ENCODE measurements at regions not wholly inside any gene's neighbourhood (a gene's known extent, or its start where the extent isn't known, plus 50 kb on each side); places are given as distances from the start of the nearest gene placed in this dataset.

GRCh38 chr12:25653487-25654175 lies 100.5 kb upstream of the LMNTD1 start:
- Histone ChIP-seq H3K4me3 (ENCODE audit: low read depth, low read length) (peak overlapping the region; percentile 7; the same call in 1 of the 2 replicates), H3K27me3 (no peaks in the 10 kb centered on the region), H3K4me1 (peaks cover 21% of the 10 kb centered on the region), H3K9me3 (no peaks in the 10 kb centered on the region), H3K36me3 (no peaks in the 10 kb centered on the region)
- DNase-seq = peak; percentile 90
- TF ChIP-seq, protein P1, sequence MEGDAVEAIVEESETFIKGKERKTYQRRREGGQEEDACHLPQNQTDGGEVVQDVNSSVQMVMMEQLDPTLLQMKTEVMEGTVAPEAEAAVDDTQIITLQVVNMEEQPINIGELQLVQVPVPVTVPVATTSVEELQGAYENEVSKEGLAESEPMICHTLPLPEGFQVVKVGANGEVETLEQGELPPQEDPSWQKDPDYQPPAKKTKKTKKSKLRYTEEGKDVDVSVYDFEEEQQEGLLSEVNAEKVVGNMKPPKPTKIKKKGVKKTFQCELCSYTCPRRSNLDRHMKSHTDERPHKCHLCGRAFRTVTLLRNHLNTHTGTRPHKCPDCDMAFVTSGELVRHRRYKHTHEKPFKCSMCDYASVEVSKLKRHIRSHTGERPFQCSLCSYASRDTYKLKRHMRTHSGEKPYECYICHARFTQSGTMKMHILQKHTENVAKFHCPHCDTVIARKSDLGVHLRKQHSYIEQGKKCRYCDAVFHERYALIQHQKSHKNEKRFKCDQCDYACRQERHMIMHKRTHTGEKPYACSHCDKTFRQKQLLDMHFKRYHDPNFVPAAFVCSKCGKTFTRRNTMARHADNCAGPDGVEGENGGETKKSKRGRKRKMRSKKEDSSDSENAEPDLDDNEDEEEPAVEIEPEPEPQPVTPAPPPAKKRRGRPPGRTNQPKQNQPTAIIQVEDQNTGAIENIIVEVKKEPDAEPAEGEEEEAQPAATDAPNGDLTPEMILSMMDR (IDR thresholded peaks at IDR 0.05; ENCODE audit: low read depth, low read length) = no peak

DNA sequence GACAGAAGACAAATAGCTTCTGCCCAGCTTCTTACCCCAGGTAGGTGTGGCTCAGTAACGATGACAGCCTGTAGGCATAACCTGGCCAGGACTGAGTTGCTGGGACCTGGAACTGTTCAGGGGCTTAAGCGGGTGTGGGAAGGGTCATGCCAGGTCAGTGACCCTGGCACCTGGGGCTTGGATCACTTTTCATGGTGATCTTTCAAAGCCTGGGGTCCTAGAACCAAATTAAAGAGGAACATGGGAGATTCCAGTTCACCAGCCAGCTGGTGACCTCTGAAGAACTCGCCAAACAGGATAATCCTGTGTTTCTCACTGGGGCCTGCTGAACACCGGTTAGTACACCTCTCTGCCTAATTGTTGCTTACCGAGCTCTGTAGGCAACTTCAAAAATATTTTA lies 102.6 kb upstream of the LMNTD1 start:
- H3K27me3 ChIP-seq = no peaks in the 10 kb centered on the region
- no peak overlapping the region for H3K4me3 ChIP-seq (ENCODE audit: low read depth, low read length)
- TF ChIP-seq, protein P1 (IDR thresholded peaks at IDR 0.05; ENCODE audit: low read depth, low read length) = no peak
- no peak for DNase-seq
- peaks cover 21% of the 10 kb centered on the region for H3K4me1 ChIP-seq
- no peaks in the 10 kb centered on the region for H3K36me3 ChIP-seq
- H3K9me3 ChIP-seq = no peaks in the 10 kb centered on the region

DNA sequence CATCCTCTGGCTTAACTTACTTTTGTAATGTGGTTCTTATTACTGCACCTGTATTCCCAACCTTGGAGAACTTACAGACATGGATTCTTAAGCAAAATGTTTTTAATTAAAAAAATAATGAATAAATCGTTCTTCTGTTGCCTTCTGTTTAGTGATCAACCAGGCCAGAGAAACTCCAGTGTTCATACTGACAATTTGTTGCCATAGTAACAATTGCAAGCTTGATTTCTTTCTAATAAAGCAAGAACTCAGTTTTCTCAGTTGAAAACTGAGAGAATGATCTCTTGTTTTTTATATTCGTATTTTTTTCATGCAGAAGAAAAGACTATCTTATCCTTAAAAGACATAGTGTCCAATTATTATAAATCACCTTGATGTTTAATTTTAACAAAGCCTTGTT lies 106.5 kb upstream of the LMNTD1 start:
- H3K27me3 ChIP-seq = no peaks in the 10 kb centered on the region
- H3K36me3 ChIP-seq = no peaks in the 10 kb centered on the region

GRCh38 chr12:25670076-25671055 lies 117.3 kb upstream of the LMNTD1 start:
- H3K4me1 ChIP-seq = no peaks in the 10 kb centered on the region
- TF ChIP-seq, protein P1 (IDR thresholded peaks at IDR 0.05; ENCODE audit: low read depth, low read length) = no peak
- DNase-seq = no peak
- H3K27me3 ChIP-seq = no peaks in the 10 kb centered on the region
- H3K9me3 ChIP-seq = no peaks in the 10 kb centered on the region
- no peak overlapping the region for H3K4me3 ChIP-seq (ENCODE audit: low read depth, low read length)
- no peaks in the 10 kb centered on the region for H3K36me3 ChIP-seq

More for the DNA sequence above, 106.5 kb upstream of the LMNTD1 start:
- Histone ChIP-seq H3K4me3 (ENCODE audit: low read depth, low read length) (no peak overlapping the region), H3K9me3 (no peaks in the 10 kb centered on the region), H3K4me1 (peaks cover 3% of the 10 kb centered on the region)
- no peak for DNase-seq
- TF ChIP-seq, protein P1 (IDR thresholded peaks at IDR 0.05; ENCODE audit: low read depth, low read length) = no peak

DNA sequence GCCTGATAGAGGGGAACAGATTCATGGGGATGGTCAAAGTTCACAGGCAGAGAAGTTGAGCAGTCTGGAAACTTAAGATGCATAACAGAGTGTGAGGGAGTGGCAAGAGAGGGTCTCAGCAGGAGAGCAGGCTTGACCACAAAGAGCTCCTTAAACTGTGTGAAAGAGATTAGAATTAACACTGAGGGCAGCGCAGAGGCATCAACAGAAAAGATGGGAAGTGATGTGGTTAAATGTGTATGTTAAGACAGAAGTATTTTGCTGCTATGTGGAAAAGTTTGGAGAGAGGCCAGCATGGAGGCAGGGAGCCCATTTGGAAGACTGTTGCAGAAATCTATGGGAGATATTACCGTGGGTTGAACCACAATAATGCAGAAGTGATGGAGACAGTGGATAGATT lies 122.7 kb upstream of the LMNTD1 start:
- no peaks in the 10 kb centered on the region for H3K4me1 ChIP-seq
- no peak for DNase-seq
- H3K27me3 ChIP-seq = no peaks in the 10 kb centered on the region
- no peaks in the 10 kb centered on the region for H3K36me3 ChIP-seq
- H3K9me3 ChIP-seq = no peaks in the 10 kb centered on the region
- no peak overlapping the region for H3K4me3 ChIP-seq (ENCODE audit: low read depth, low read length)
- TF ChIP-seq, protein P1 (IDR thresholded peaks at IDR 0.05; ENCODE audit: low read depth, low read length) = no peak
